ENCODE measurements at regions not wholly inside any gene's neighbourhood (a gene's known extent, or its start where the extent isn't known, plus 50 kb on each side); places are given as distances from the start of the nearest gene placed in this dataset.
A peak's percentile ranks its signal among the peaks of the same experiment; 100 is the strongest.

DNA sequence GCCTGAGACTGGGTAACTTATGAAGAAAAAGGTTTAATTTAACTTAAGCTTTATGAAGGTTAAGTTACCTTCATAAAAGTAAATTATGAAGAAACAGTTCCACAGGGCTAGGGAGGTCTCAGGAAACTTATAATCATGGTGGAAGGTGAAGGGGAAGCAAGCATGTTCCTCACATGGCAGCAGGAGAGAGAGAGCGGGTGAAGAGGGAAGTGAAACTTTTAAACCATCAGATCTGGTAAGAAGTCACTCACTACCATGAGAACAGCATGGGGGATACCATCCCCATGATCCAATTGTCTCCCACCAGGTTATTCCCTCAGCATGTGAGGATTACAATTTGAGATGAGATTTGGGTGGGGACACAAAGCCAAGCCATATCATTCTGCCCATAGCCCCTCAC lies 944.7 kb upstream of the NDST4 start:
- DNase-seq: no peak
- no peak overlapping the region for H3K27ac Mint-ChIP-seq
- no peaks in the 10 kb centered on the region for H3K27me3 Mint-ChIP-seq (ENCODE audit: insufficient read depth)
- Histone ChIP-seq H3K9me3 (ENCODE audit: control insufficient read depth, low read length) (peaks cover 24% of the 10 kb centered on the region), H3K4me3 (ENCODE audit: low read length) (no peak overlapping the region), H3K36me3 (ENCODE audit: control insufficient read depth, insufficient read depth, low read length) (no peaks in the 10 kb centered on the region), H3K27ac (ENCODE audit: low read depth, low read length) (no peak overlapping the region), H3K9ac (ENCODE audit: extremely low read depth, low read length, poor library complexity, severe bottlenecking) (no peak overlapping the region), H3K4me1 (ENCODE audit: control insufficient read depth, insufficient read depth, low read length) (no peaks in the 10 kb centered on the region), H3K27me3 (ENCODE audit: control insufficient read depth, insufficient read depth, low read length, poor library complexity, severe bottlenecking) (no peaks in the 10 kb centered on the region)
- WGBS, 2 experiments (ENCODE audit: insufficient coverage in 1 of 2, insufficient read length in 1 of 2): 90% methylated on average over 1 of the region's 1 CpG; no CpG with 5 or more reads in 1 of the 2 experiments
- H3K36me3 Mint-ChIP-seq (ENCODE audit: low read depth): peaks cover 7% of the 10 kb centered on the region
- H3K4me3 Mint-ChIP-seq: no peak overlapping the region
- TF ChIP-seq, protein P1, sequence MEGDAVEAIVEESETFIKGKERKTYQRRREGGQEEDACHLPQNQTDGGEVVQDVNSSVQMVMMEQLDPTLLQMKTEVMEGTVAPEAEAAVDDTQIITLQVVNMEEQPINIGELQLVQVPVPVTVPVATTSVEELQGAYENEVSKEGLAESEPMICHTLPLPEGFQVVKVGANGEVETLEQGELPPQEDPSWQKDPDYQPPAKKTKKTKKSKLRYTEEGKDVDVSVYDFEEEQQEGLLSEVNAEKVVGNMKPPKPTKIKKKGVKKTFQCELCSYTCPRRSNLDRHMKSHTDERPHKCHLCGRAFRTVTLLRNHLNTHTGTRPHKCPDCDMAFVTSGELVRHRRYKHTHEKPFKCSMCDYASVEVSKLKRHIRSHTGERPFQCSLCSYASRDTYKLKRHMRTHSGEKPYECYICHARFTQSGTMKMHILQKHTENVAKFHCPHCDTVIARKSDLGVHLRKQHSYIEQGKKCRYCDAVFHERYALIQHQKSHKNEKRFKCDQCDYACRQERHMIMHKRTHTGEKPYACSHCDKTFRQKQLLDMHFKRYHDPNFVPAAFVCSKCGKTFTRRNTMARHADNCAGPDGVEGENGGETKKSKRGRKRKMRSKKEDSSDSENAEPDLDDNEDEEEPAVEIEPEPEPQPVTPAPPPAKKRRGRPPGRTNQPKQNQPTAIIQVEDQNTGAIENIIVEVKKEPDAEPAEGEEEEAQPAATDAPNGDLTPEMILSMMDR (conservative IDR thresholded peaks at IDR 0.05): no peak
- H3K9me3 Mint-ChIP-seq: peaks cover 24% of the 10 kb centered on the region
- H3K4me1 Mint-ChIP-seq: no peaks in the 10 kb centered on the region

GRCh38 chr4:116055857-116056827 lies 942.7 kb upstream of the NDST4 start:
- Mint-ChIP-seq H3K27ac (no peak overlapping the region), H3K4me3 (no peak overlapping the region), H3K36me3 (ENCODE audit: low read depth) (peaks cover 7% of the 10 kb centered on the region), H3K27me3 (ENCODE audit: insufficient read depth) (no peaks in the 10 kb centered on the region), H3K4me1 (no peaks in the 10 kb centered on the region), H3K9me3 (peaks cover 24% of the 10 kb centered on the region)
- no CpG with 5 or more reads among the region's 3 CpGs for WGBS, 2 experiments (ENCODE audit: insufficient coverage in 1 of 2, insufficient read length in 1 of 2)
- Histone ChIP-seq H3K4me3 (ENCODE audit: low read length) (no peak overlapping the region), H3K27ac (ENCODE audit: low read depth, low read length) (no peak overlapping the region), H3K4me1 (ENCODE audit: control insufficient read depth, insufficient read depth, low read length) (no peaks in the 10 kb centered on the region), H3K36me3 (ENCODE audit: control insufficient read depth, insufficient read depth, low read length) (no peaks in the 10 kb centered on the region), H3K9me3 (ENCODE audit: control insufficient read depth, low read length) (peaks cover 24% of the 10 kb centered on the region), H3K27me3 (ENCODE audit: control insufficient read depth, insufficient read depth, low read length, poor library complexity, severe bottlenecking) (no peaks in the 10 kb centered on the region), H3K9ac (ENCODE audit: extremely low read depth, low read length, poor library complexity, severe bottlenecking) (no peak overlapping the region)
- TF ChIP-seq, protein P1 (conservative IDR thresholded peaks at IDR 0.05): peak; percentile 75
- no peak for DNase-seq

DNA sequence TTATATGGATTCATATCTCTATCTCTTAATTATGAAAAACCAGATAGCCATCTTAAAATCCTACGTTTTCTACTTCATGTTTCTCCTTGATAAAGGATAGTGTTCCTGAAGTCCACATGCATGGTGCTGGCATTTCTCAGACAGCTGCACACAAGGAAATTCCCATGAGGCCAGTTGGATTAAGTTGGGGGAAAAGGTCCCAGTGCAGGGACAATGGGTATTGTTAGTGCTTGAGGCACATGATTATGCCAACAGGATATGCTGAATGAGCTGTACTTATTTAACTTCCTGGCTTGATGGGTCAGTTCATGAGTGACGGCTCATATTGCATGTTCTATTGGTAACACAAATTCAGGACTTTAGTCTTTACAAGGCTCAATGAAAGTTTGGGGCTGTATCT lies 913.9 kb upstream of the NDST4 start:
- H3K27ac Mint-ChIP-seq: no peak overlapping the region
- no peaks in the 10 kb centered on the region for H3K4me1 ChIP-seq (ENCODE audit: control insufficient read depth, insufficient read depth, low read length)
- peaks cover 3% of the 10 kb centered on the region for H3K9me3 Mint-ChIP-seq
- H3K27me3 ChIP-seq (ENCODE audit: control insufficient read depth, insufficient read depth, low read length, poor library complexity, severe bottlenecking): no peaks in the 10 kb centered on the region
- H3K36me3 ChIP-seq (ENCODE audit: control insufficient read depth, insufficient read depth, low read length): no peaks in the 10 kb centered on the region
- no peak for DNase-seq
- no peak overlapping the region for H3K9ac ChIP-seq (ENCODE audit: extremely low read depth, low read length, poor library complexity, severe bottlenecking)
- H3K27me3 Mint-ChIP-seq (ENCODE audit: insufficient read depth): no peaks in the 10 kb centered on the region
- H3K4me1 Mint-ChIP-seq: no peaks in the 10 kb centered on the region
- no peak overlapping the region for H3K27ac ChIP-seq (ENCODE audit: low read depth, low read length)
- no peaks in the 10 kb centered on the region for H3K36me3 Mint-ChIP-seq (ENCODE audit: low read depth)
- H3K9me3 ChIP-seq (ENCODE audit: control insufficient read depth, low read length): no peaks in the 10 kb centered on the region
- no peak overlapping the region for H3K4me3 ChIP-seq (ENCODE audit: low read length)
- TF ChIP-seq, protein P1 (conservative IDR thresholded peaks at IDR 0.05): no peak
- WGBS, 2 experiments (ENCODE audit: insufficient coverage in 1 of 2, insufficient read length in 1 of 2): 95 to 100% methylated on average over 2 of the region's 2 CpGs
- no peak overlapping the region for H3K4me3 Mint-ChIP-seq

All from endodermal cell (in vitro differentiated cells).